Myocyte (in vitro differentiated cells): ENCODE measurements at regions not wholly inside any gene's neighbourhood (a gene's known extent, or its start where the extent isn't known, plus 50 kb on each side); places are given as distances from the start of the nearest gene placed in this dataset.

Experiments
- DNase-seq: peaks from one replicate; pipeline ENCODE4 v3.0.0-alpha.2; 2012; ENCODE audit warnings: low read depth

GRCh38 chr11:116507849-116508695 lies 264.7 kb downstream of the BUD13 start:
- DNase-seq = no peak

GRCh38 chr11:116507016-116507415 lies 265.8 kb downstream of the BUD13 start:
- no peak for DNase-seq

- DNase-seq = no peak
Measured at GRCh38 chr11:116506263-116506825, 266.4 kb downstream of the BUD13 start.

GRCh38 chr11:116505298-116506262 lies 267.2 kb downstream of the BUD13 start:
- DNase-seq = no peak

GRCh38 chr11:116504541-116505297 lies 268.1 kb downstream of the BUD13 start:
- no peak for DNase-seq

- no peak for DNase-seq
Measured at GRCh38 chr11:116503216-116504160, 269.3 kb downstream of the BUD13 start.

GRCh38 chr11:116502641-116503061 lies 270.1 kb downstream of the BUD13 start:
- DNase-seq = no peak

- no peak for DNase-seq
Measured at GRCh38 chr11:116501728-116502127, 271.1 kb downstream of the BUD13 start.

GRCh38 chr11:116500947-116501602 lies 271.7 kb downstream of the BUD13 start:
- no peak for DNase-seq

GRCh38 chr11:116500026-116500946 lies 272.5 kb downstream of the BUD13 start:
- no peak for DNase-seq

GRCh38 chr11:116499396-116500003 lies 273.3 kb downstream of the BUD13 start:
- DNase-seq = peak; percentile 17

GRCh38 chr11:116498161-116498560 lies 274.6 kb downstream of the BUD13 start:
- no peak for DNase-seq

GRCh38 chr11:116492600-116492999 lies 280.2 kb downstream of the BUD13 start:
- no peak for DNase-seq

- DNase-seq = no peak
Measured at GRCh38 chr11:116488836-116489389, 283.9 kb downstream of the BUD13 start.

- DNase-seq = no peak
Measured at GRCh38 chr11:116485425-116485824, 287.4 kb downstream of the BUD13 start.

- DNase-seq = no peak
Measured at GRCh38 chr11:116482716-116483115, 290.1 kb downstream of the BUD13 start.

- DNase-seq = no peak
Measured at GRCh38 chr11:116481126-116481675, 291.6 kb downstream of the BUD13 start.
